GDM1 (cell line): ENCODE measurements at regions not wholly inside any gene's neighbourhood (a gene's known extent, or its start where the extent isn't known, plus 50 kb on each side); places are given as distances from the start of the nearest gene placed in this dataset.

Experiments used
- DNase-seq: peaks from one replicate; lab custom pipeline; 2025; lab: John Stamatoyannopoulos, UW

- DNase-seq = no peak
Observed at GRCh38 chr10:10591715-10592341, 425.8 kb upstream of the CELF2 start.

GRCh38 chr10:10596256-10596655 is 421.4 kb upstream of the CELF2 start:
- DNase-seq = no peak

- no peak for DNase-seq
Observed at GRCh38 chr10:10598297-10598696, 419.4 kb upstream of the CELF2 start.

DNA sequence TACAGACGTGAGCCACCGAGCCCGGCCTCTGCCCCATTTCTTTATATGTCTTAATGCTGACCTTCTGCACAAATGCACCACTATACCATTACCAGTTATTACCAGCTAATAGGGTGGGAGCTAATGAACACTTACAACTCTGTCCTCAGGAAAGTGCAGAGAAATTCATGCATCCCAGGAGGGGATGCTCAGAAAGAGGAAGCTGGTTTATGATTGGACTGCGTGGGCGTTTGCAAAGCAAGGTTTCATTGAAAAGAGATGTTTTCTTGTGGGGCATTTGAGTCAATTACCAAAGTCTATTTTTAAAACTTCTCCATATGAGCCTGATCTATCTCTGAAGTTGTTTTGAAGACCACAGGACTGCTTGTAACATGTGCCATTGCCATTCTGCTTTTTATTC is 417.7 kb upstream of the CELF2 start:
- no peak for DNase-seq

GRCh38 chr10:10605551-10606081 is 412.1 kb upstream of the CELF2 start:
- DNase-seq = no peak

DNA sequence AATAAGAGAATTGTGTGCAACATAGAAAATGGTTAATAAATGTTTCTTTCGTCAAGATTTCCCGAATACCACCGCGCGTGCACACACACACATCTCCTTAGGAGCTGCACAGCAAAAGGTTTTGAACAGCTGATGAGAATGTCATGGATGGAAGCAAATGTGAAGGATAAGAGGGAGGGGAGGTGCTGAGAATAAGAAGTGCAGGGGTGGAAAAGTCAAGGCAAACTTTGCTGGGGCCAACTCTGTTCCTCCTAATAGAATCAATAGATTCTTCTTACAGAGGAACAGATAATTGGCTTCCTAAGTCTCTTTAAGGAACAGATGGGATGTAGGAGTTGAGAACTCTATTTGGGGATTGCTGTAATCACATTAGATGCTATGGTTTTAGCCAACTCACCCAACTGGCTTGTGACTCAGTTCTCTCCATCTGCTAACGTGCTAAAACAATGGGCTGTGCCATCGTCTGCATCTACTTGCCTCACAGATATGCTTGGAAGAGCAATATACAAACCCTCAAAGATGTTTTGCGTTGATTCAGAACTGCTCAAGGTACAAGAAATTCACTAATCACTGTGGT is 408.2 kb upstream of the CELF2 start:
- DNase-seq = no peak

- no peak for DNase-seq
Observed at GRCh38 chr10:10610171-10610570, 407.5 kb upstream of the CELF2 start.

- DNase-seq = no peak
Observed at GRCh38 chr10:10612151-10612550, 405.5 kb upstream of the CELF2 start.

GRCh38 chr10:10613656-10614244 is 403.9 kb upstream of the CELF2 start:
- DNase-seq = no peak

GRCh38 chr10:10617686-10618085 is 400.0 kb upstream of the CELF2 start:
- DNase-seq = no peak

GRCh38 chr10:10618139-10618538 is 399.5 kb upstream of the CELF2 start:
- no peak for DNase-seq

DNA sequence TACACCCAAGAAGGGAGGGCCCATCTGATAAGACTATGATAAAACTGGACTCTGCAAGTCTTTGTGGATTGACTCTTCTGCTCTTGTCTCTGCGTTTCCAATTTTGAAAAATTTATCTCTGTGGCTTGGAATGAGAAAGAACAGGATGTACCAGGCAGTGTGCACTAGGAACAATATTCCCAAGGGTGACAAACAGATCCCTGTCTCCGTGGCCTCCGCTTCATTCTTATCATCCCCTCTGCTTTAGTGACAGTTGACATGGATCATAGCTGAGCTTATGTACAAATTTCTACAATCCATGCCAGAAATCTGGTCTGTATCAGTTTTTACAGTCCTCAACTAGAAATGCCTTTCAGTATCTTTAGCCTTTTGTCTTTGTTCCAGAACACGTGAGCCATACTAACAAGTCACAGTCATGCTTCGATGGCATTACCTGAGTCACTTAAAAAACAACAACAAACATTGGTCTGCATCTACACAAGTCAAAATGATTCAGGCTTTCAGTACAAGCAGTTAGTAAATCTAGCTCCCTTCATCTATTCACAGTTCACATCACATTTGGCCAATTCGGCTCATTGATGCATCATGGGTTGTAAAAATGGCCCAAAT is 393.6 kb upstream of the CELF2 start:
- no peak for DNase-seq

DNA sequence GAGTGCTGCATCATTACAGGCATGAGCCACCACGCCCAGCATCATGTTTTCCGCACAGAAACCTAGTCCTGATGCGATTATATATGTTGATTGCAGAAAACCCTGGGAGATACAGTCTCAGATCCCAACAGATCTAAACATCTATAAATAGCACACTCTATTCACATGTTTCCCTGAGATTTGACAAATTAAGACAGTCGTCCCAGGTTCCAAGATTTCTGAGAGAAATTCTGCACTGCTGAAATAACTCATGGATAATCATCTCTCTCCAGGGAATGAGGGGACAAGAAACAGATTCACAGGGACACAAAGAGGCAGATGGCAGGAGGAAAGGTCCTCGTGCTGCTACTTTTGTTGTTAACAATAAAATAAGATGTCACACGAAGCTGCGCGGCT is 393.1 kb upstream of the CELF2 start:
- no peak for DNase-seq

DNA sequence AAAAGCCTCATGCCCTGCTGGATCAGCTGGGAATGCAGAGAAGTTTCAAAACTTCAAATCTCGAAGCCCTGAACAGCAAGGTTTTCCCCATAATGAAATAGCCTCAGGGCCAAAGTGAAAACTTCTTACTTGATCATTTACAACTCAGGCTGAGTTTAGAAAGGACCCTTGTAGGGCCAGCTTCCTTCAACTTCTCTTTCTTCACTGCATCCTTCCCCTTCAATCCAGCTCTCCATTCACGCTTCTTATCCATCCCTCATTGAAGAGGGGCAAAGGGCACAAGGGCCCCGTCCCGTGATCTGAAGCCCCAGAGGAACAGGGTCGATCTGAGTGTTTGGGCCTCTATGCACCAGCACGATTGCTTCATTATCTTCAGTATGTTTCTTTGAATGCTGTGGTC is 392.2 kb upstream of the CELF2 start:
- DNase-seq = no peak

DNA sequence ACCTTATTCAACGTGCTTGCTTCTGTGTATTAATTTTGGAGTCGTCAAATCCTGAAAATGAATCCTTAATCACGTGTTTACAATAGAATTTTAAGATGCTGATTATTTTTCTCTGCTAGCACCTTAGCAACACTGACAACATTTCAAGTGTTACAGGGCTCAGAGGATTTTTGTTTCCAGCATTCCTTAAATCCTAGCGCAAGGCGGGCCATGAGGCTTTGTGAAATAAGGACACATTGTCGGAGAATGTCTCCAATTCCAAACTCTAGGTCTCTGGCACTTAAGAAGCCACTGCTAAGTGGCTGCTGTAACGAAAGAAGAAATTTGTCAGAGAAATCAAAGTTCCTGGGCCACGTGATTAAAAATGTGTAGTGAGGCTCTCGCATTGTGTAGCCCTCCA is 390.9 kb upstream of the CELF2 start:
- no peak for DNase-seq

DNA sequence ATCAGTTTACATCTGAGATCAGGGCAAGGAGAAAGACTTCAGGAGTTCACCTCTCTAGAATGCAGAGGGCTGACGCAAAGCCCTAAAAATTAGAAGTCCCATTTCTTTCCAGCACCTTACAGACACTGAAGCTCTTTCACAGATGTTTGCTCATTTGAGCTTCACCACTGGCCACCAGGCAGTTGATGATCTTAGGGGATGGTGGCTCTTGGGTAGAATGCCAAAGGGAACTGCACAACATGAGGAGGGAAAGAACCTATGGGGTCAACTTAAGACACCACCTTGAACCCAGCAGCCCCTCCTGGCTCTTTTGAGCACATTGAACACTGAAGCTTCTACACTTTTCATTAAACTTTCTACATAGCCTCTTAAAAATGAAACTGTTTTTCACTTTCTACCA is 390.3 kb upstream of the CELF2 start:
- DNase-seq = no peak

DNA sequence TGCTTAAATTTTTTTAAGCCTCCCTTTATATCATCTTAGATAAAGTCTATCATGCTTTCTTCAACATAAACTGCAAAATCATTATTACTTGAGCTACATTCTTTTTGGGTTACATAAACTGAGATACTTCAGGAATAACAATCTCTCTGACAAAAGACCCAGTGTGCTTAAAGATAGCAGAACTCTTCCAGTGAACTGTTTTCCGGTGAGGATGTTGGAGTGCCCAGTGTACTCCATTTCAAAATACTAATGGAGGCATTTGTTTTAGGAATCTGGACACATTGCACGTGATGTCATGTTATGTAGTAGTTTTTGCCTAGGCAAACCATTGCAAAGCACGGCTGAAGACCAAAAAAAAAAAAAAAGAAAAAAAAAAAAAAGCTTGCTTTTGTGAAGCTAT is 388.2 kb upstream of the CELF2 start:
- no peak for DNase-seq

DNA sequence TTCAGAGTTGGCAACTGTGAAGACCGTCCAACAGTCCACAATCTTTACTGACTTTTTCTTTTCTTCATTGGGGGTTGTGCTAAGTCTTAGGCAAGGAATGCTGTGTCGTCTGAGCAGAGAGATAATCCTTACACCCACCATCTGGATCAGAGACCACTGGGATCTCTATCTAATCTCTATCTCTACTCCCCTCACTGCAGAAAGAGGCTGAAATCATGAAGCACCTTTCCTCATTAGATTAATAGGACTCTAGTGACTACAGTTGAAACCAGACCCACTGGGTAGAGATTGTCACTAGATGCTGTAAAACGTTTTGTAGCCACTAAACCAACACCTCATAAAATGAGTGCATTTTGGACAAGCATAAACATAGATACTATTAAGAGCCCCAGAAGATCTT is 387.4 kb upstream of the CELF2 start:
- DNase-seq = no peak

DNA sequence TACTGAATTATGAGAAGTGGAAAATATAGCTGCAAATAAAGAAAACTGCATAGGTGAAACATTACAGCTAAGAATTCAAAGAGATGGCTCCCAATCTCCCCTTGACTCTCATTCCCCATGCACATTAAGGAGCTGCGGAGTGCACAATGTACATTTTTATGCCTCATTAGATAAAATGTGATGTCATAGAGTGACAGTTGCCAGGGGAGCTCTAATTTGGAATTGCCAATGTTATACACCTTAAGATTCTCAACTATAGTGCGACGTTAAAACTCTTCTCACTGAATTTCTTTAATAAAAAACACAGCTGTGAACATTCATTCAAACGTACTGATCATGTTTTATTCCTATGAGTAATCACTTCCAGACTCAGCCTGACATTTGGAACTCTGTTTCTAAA is 386.9 kb upstream of the CELF2 start:
- no peak for DNase-seq

GRCh38 chr10:10642189-10642588 is 375.5 kb upstream of the CELF2 start:
- DNase-seq = no peak

- DNase-seq = no peak
Observed at GRCh38 chr10:10642751-10643150, 374.9 kb upstream of the CELF2 start.

GRCh38 chr10:10644008-10644646 is 373.5 kb upstream of the CELF2 start:
- DNase-seq = no peak
